ENCODE measurements at regions not wholly inside any gene's neighbourhood (a gene's known extent, or its start where the extent isn't known, plus 50 kb on each side); places are given as distances from the start of the nearest gene placed in this dataset.

- TF ChIP-seq CTCF (conservative IDR thresholded peaks at IDR 0.05; ENCODE audit: low read depth, low read length) (no peak), EZH2 (IDR thresholded peaks at IDR 0.05; ENCODE audit: borderline replicate concordance, low read depth, low read length, poor library complexity, severe bottlenecking) (no peak)
Observed at GRCh38 chr18:43663159-43663558, 385.9 kb upstream of the SYT4 start.

Measured in A673 (cell line).